ENCODE measurements at regions not wholly inside any gene's neighbourhood (a gene's known extent, or its start where the extent isn't known, plus 50 kb on each side); places are given as distances from the start of the nearest gene placed in this dataset.
"Not testable (repeated sequence)": the region's sequence is repeated elsewhere in the genome, so short reads cannot be mapped to it uniquely, and the experiment has no call there.

DNA sequence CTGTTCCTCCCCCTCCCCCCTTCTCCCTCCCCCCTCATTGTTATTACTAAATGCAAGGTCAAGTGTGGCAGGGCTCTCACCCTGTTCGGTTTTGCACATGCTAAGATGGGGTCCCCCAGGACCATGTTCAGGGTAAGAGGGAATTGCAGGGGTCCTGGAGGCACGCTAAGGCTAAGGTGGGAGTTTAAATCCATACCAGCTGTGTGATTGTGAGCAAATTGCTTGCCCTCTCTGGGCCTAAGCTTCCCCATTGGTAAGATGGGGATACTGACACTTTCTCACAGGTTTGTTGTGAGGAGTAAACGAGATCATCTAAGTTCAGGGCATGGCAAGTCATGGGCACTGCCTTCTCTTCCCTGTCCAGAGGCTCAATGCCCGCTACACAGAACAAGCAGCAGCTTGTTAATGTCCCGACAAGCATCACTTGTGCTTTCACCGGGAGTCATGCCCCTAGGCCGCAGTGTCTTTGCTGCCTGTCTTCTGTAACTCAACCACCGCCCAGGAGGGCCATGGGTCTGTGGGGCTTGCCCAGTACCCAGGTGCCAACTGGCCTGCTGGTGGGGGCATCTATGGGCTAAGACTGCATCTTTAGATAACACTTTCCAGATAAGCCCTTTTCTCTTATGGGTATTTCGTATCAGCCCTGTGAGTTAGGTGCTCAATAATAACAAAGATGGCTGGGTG lies 279.1 kb downstream of the MYCN start:
- no peaks in the 10 kb centered on the region for H3K27me3 ChIP-seq (ENCODE audit: insufficient read depth, low read length)
- H3K9ac ChIP-seq (ENCODE audit: low read depth, low read length) = no peak overlapping the region
- 81% methylated on average over 9 of the region's 9 CpGs for WGBS
- no peak overlapping the region for H3K27ac ChIP-seq (ENCODE audit: low read depth, low read length)
- no peaks in the 10 kb centered on the region for H3K9me3 ChIP-seq (ENCODE audit: insufficient read depth, low read depth, low read length)
- H3K4me1 ChIP-seq (ENCODE audit: insufficient read depth, low read length) = peaks cover 17% of the 10 kb centered on the region
- no peak overlapping the region for H3K4me3 ChIP-seq (ENCODE audit: low read length)
- H3K36me3 ChIP-seq (ENCODE audit: insufficient read depth, low read length) = no peaks in the 10 kb centered on the region

DNA sequence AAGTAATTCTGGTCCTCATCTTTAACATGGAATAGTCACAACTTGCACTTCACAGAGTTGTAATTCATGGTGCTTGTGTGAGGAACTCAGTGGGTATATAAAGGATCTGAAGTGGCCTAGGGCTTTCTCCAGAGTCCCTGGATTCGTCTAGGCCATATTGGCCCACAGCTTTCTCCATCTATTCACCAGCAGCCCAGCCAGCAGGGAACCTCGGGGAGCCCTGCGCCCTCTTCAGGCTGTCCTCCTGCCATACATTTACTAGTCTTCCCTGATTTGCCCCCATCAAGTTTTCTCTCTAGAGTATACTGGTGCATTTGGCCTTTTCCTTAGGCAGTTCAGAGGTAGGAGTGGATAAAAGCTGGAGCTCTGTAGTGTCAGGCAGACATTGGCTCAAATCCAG lies 278.3 kb downstream of the MYCN start:
- no peaks in the 10 kb centered on the region for H3K9me3 ChIP-seq (ENCODE audit: insufficient read depth, low read depth, low read length)
- no peak overlapping the region for H3K4me3 ChIP-seq (ENCODE audit: low read length)
- no peak overlapping the region for H3K9ac ChIP-seq (ENCODE audit: low read depth, low read length)
- 33% methylated on average over 3 of the region's 3 CpGs for WGBS
- H3K4me1 ChIP-seq (ENCODE audit: insufficient read depth, low read length) = peaks cover 16% of the 10 kb centered on the region
- no peak overlapping the region for H3K27ac ChIP-seq (ENCODE audit: low read depth, low read length)
- H3K36me3 ChIP-seq (ENCODE audit: insufficient read depth, low read length) = no peaks in the 10 kb centered on the region
- H3K27me3 ChIP-seq (ENCODE audit: insufficient read depth, low read length) = no peaks in the 10 kb centered on the region

DNA sequence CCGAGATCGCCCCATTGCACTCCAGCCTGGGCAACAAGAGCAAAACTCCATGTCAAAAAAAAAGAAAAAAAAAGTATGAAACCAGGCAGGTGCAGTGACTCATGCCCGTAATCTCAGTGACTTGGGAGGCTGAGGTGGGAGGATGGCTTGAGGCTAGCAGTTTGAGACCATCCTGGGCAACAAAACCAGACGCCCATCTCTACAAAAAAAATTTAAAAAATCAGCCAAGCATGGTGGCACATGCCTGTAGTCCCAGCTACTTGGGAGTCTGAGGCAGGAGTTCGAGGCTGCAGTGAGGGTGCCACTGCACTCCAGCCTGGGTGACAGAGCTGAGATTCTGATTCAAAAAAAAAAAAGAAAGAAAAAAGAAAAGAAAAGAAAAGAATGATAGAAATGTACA lies 277.8 kb downstream of the MYCN start:
- WGBS = 76% methylated on average over 5 of the region's 5 CpGs
- H3K9ac ChIP-seq (ENCODE audit: low read depth, low read length) = no peak overlapping the region
- no peaks in the 10 kb centered on the region for H3K36me3 ChIP-seq (ENCODE audit: insufficient read depth, low read length)
- no peaks in the 10 kb centered on the region for H3K9me3 ChIP-seq (ENCODE audit: insufficient read depth, low read depth, low read length)
- H3K4me1 ChIP-seq (ENCODE audit: insufficient read depth, low read length) = peaks cover 11% of the 10 kb centered on the region
- H3K27ac ChIP-seq (ENCODE audit: low read depth, low read length) = no peak overlapping the region
- no peak overlapping the region for H3K4me3 ChIP-seq (ENCODE audit: low read length)
- H3K27me3 ChIP-seq (ENCODE audit: insufficient read depth, low read length) = no peaks in the 10 kb centered on the region

- not testable (repeated sequence) for H3K9me3 ChIP-seq (ENCODE audit: insufficient read depth, low read depth, low read length); H3K27me3 ChIP-seq (ENCODE audit: insufficient read depth, low read length); H3K27ac ChIP-seq (ENCODE audit: low read depth, low read length); H3K4me1 ChIP-seq (ENCODE audit: insufficient read depth, low read length); H3K4me3 ChIP-seq (ENCODE audit: low read length); H3K9ac ChIP-seq (ENCODE audit: low read depth, low read length); H3K36me3 ChIP-seq (ENCODE audit: insufficient read depth, low read length)
- WGBS = 95% methylated on average over 8 of the region's 8 CpGs
Measured at GRCh38 chr2:16217741-16218140, 277.4 kb downstream of the MYCN start.

DNA sequence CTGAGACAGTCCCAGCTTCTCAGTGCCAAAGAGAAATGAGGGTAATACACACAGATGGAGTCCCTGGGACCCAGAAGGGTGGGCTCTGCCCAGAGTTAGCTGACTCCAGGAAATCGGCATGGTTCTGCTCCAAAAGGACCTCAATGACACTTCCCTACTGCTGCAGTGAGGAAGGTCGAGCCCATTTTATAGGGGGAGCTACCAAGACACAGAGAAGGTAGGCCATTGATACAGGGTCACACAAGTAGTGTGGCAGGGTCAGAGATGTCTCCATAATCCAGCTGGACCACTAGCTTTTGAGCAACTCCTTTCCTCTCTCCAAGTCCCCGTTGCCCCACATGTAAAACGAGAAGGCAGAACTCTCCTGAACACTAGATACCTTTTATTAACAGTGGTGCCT lies 276.9 kb downstream of the MYCN start:
- Histone ChIP-seq H3K4me1 (ENCODE audit: insufficient read depth, low read length) (0 out of 2 replicates have a peak, but pooled peaks cover 4% of the 10 kb centered on the region), H3K36me3 (ENCODE audit: insufficient read depth, low read length) (no peaks in the 10 kb centered on the region), H3K9ac (ENCODE audit: low read depth, low read length) (no peak overlapping the region), H3K27ac (ENCODE audit: low read depth, low read length) (no peak overlapping the region), H3K4me3 (ENCODE audit: low read length) (no peak overlapping the region), H3K9me3 (ENCODE audit: insufficient read depth, low read depth, low read length) (no peaks in the 10 kb centered on the region), H3K27me3 (ENCODE audit: insufficient read depth, low read length) (no peaks in the 10 kb centered on the region)
- WGBS = 90% methylated on average over 4 of the region's 4 CpGs

DNA sequence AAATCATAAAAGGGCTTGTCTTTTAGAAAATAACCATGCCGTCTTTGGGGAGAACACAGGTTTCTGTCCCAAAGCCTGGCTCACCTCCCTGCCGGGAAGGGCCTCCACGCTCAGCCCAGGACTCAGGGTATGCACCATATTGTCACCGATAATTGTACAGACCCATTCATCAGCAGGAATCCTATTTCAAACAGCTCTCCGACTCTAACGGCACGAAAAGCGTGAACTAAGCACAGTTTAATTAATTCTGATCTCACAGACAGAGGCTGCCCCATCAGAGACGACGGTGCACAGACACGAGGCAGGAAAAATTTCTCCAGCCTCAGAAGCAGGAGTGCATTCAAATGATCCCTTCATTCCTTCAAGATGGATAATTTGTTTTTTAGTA lies 276.2 kb downstream of the MYCN start:
- Histone ChIP-seq H3K27me3 (ENCODE audit: insufficient read depth, low read length) (no peaks in the 10 kb centered on the region), H3K4me1 (ENCODE audit: insufficient read depth, low read length) (0 out of 2 replicates have a peak, but pooled peaks cover 4% of the 10 kb centered on the region), H3K27ac (ENCODE audit: low read depth, low read length) (no peak overlapping the region), H3K36me3 (ENCODE audit: insufficient read depth, low read length) (no peaks in the 10 kb centered on the region), H3K9ac (ENCODE audit: low read depth, low read length) (no peak overlapping the region), H3K9me3 (ENCODE audit: insufficient read depth, low read depth, low read length) (no peaks in the 10 kb centered on the region), H3K4me3 (ENCODE audit: low read length) (no peak overlapping the region)
- WGBS = 91% methylated on average over 11 of the region's 11 CpGs

- no peak overlapping the region for H3K9ac ChIP-seq (ENCODE audit: low read depth, low read length)
- H3K27ac ChIP-seq (ENCODE audit: low read depth, low read length) = no peak overlapping the region
- H3K27me3 ChIP-seq (ENCODE audit: insufficient read depth, low read length) = no peaks in the 10 kb centered on the region
- 92% methylated on average over 16 of the region's 16 CpGs for WGBS
- H3K9me3 ChIP-seq (ENCODE audit: insufficient read depth, low read depth, low read length) = peaks cover 4% of the 10 kb centered on the region; the same call in 1 of the 2 replicates
- H3K36me3 ChIP-seq (ENCODE audit: insufficient read depth, low read length) = no peaks in the 10 kb centered on the region
- H3K4me1 ChIP-seq (ENCODE audit: insufficient read depth, low read length) = 0 out of 2 replicates have a peak, but pooled peaks cover 4% of the 10 kb centered on the region
- no peak overlapping the region for H3K4me3 ChIP-seq (ENCODE audit: low read length)
Measured at GRCh38 chr2:16215902-16216557, 275.7 kb downstream of the MYCN start.

DNA sequence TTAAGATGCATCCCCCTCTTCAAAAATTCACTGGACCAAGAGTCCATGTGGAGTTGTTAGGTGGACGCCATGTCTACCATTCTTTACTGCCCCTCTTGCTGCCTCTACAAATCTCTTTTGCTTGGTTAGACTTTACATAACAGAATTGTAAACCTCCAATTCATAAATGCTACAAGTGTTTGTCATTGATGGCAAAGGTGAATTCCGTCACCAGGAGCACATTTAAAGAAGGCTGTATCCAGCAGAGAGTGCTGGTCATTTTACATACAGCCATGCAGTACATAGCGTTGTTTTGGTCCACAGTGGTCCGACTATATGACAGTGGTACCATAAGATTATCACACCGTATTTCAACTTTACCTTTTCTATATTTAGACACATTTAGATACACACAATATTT lies 274.5 kb downstream of the MYCN start:
- Histone ChIP-seq H3K9me3 (ENCODE audit: insufficient read depth, low read depth, low read length) (peaks cover 4% of the 10 kb centered on the region; the same call in 1 of the 2 replicates), H3K27ac (ENCODE audit: low read depth, low read length) (no peak overlapping the region), H3K36me3 (ENCODE audit: insufficient read depth, low read length) (no peaks in the 10 kb centered on the region), H3K4me1 (ENCODE audit: insufficient read depth, low read length) (0 out of 2 replicates have a peak, but pooled peaks cover 4% of the 10 kb centered on the region), H3K4me3 (ENCODE audit: low read length) (no peak overlapping the region), H3K9ac (ENCODE audit: low read depth, low read length) (no peak overlapping the region), H3K27me3 (ENCODE audit: insufficient read depth, low read length) (no peaks in the 10 kb centered on the region)
- 90% methylated on average over 5 of the region's 5 CpGs for WGBS

GRCh38 chr2:16214391-16214790 lies 274.0 kb downstream of the MYCN start:
- WGBS = 88% methylated on average over 1 of the region's 1 CpG
- Histone ChIP-seq H3K36me3 (ENCODE audit: insufficient read depth, low read length) (no peaks in the 10 kb centered on the region), H3K9ac (ENCODE audit: low read depth, low read length) (no peak overlapping the region), H3K27me3 (ENCODE audit: insufficient read depth, low read length) (no peaks in the 10 kb centered on the region), H3K9me3 (ENCODE audit: insufficient read depth, low read depth, low read length) (peaks cover 4% of the 10 kb centered on the region; the same call in 1 of the 2 replicates), H3K4me1 (ENCODE audit: insufficient read depth, low read length) (0 out of 2 replicates have a peak, but pooled peaks cover 4% of the 10 kb centered on the region), H3K27ac (ENCODE audit: low read depth, low read length) (no peak overlapping the region), H3K4me3 (ENCODE audit: low read length) (no peak overlapping the region)

DNA sequence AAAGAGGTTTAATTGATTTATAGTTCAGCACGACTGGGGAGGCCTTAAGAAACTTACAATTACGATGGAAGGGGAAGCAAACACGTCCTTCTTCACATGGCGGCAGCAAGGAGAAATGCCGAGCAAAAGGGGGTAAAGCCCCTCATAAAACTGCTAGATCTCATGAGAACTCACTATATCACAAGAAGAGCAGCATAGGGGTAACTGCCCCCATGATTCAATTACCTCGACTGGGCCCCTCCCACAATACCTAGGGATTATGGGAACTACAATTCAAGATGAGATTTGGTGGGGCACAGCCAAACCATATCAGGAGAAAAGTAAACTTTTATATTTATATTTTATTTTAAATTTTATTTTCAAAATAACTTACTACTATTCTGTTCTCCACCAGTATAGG lies 272.0 kb downstream of the MYCN start:
- Histone ChIP-seq H3K4me1 (ENCODE audit: insufficient read depth, low read length) (no peaks in the 10 kb centered on the region), H3K27me3 (ENCODE audit: insufficient read depth, low read length) (no peaks in the 10 kb centered on the region), H3K4me3 (ENCODE audit: low read length) (no peak overlapping the region), H3K9ac (ENCODE audit: low read depth, low read length) (no peak overlapping the region), H3K27ac (ENCODE audit: low read depth, low read length) (no peak overlapping the region), H3K9me3 (ENCODE audit: insufficient read depth, low read depth, low read length) (peaks cover 17% of the 10 kb centered on the region; the same call in 1 of the 2 replicates), H3K36me3 (ENCODE audit: insufficient read depth, low read length) (no peaks in the 10 kb centered on the region)
- 93% methylated on average over 5 of the region's 6 CpGs for WGBS

DNA sequence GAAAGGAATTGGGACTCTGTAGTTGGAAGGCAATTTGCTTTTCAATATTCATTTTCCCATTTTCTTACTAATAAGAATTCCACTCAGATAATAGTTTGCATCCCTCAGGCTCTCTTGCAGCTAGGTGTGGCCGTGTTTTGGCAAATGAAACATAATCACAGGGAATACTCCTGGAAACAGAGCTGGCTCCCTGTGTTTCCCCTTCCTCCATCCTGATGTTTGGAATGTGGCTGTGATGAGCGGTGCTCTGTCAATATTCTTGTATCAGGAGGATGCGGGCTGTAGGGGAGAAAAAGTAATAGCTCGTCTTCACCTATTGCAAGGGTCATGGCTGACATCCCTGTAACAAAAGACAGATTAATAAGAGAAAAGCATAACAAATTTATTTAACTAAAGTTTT lies 271.0 kb downstream of the MYCN start:
- Histone ChIP-seq H3K4me1 (ENCODE audit: insufficient read depth, low read length) (no peaks in the 10 kb centered on the region), H3K4me3 (ENCODE audit: low read length) (no peak overlapping the region), H3K27ac (ENCODE audit: low read depth, low read length) (no peak overlapping the region), H3K36me3 (ENCODE audit: insufficient read depth, low read length) (no peaks in the 10 kb centered on the region), H3K27me3 (ENCODE audit: insufficient read depth, low read length) (no peaks in the 10 kb centered on the region), H3K9ac (ENCODE audit: low read depth, low read length) (no peak overlapping the region), H3K9me3 (ENCODE audit: insufficient read depth, low read depth, low read length) (peaks cover 17% of the 10 kb centered on the region; the same call in 1 of the 2 replicates)
- WGBS = 64% methylated on average over 2 of the region's 4 CpGs
